ENCODE measurements at regions not wholly inside any gene's neighbourhood (a gene's known extent, or its start where the extent isn't known, plus 50 kb on each side); places are given as distances from the start of the nearest gene placed in this dataset.
A peak's percentile ranks its signal among the peaks of the same experiment; 100 is the strongest.

GRCh38 chr2:12219761-12220160 is 473.3 kb downstream of the LPIN1 start:
- H3K4me3 ChIP-seq (ENCODE audit: low read length): no peak overlapping the region
- TF ChIP-seq, protein P1, sequence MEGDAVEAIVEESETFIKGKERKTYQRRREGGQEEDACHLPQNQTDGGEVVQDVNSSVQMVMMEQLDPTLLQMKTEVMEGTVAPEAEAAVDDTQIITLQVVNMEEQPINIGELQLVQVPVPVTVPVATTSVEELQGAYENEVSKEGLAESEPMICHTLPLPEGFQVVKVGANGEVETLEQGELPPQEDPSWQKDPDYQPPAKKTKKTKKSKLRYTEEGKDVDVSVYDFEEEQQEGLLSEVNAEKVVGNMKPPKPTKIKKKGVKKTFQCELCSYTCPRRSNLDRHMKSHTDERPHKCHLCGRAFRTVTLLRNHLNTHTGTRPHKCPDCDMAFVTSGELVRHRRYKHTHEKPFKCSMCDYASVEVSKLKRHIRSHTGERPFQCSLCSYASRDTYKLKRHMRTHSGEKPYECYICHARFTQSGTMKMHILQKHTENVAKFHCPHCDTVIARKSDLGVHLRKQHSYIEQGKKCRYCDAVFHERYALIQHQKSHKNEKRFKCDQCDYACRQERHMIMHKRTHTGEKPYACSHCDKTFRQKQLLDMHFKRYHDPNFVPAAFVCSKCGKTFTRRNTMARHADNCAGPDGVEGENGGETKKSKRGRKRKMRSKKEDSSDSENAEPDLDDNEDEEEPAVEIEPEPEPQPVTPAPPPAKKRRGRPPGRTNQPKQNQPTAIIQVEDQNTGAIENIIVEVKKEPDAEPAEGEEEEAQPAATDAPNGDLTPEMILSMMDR (IDR thresholded peaks at IDR 0.05; ENCODE audit: insufficient read depth, low read depth, low read length, missing control alignments): no peak
- DNase-seq (ENCODE audit: low read depth): no peak

GRCh38 chr2:12221584-12221983 is 475.2 kb downstream of the LPIN1 start:
- H3K4me3 ChIP-seq (ENCODE audit: low read length): no peak overlapping the region
- no peak for DNase-seq (ENCODE audit: low read depth)
- TF ChIP-seq, protein P1 (IDR thresholded peaks at IDR 0.05; ENCODE audit: insufficient read depth, low read depth, low read length, missing control alignments): no peak

- TF ChIP-seq, protein P1 (IDR thresholded peaks at IDR 0.05; ENCODE audit: insufficient read depth, low read depth, low read length, missing control alignments): no peak
- H3K4me3 ChIP-seq (ENCODE audit: low read length): no peak overlapping the region
- DNase-seq (ENCODE audit: low read depth): peak; percentile 10
Measured at GRCh38 chr2:12222554-12222953, 476.1 kb downstream of the LPIN1 start.

DNA sequence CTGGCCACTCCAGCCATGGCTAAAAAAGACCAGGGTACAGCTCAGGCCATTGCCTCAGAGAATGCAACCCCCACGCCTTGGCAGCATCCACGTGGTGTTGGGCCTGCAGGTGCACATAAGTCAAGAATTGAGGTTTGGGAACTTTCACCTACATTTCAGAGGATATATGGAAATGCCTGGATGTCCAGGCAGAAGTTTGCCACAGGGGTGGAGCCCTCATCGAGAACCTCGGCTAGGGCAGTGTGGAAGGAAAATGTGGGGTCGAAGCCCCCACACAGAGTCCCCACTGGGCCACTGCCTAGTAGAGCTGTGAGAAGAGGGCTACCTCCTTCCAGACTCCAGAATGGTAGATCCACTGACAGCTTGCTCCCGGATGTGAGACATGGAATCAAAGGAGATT is 477.3 kb downstream of the LPIN1 start:
- TF ChIP-seq, protein P1 (IDR thresholded peaks at IDR 0.05; ENCODE audit: insufficient read depth, low read depth, low read length, missing control alignments): no peak
- no peak for DNase-seq (ENCODE audit: low read depth)
- no peak overlapping the region for H3K4me3 ChIP-seq (ENCODE audit: low read length)

GRCh38 chr2:12226653-12227052 is 480.2 kb downstream of the LPIN1 start:
- H3K4me3 ChIP-seq (ENCODE audit: low read length): no peak overlapping the region
- TF ChIP-seq, protein P1 (IDR thresholded peaks at IDR 0.05; ENCODE audit: insufficient read depth, low read depth, low read length, missing control alignments): no peak
- DNase-seq (ENCODE audit: low read depth): no peak

GRCh38 chr2:12227941-12228608 is 481.6 kb downstream of the LPIN1 start:
- TF ChIP-seq, protein P1 (IDR thresholded peaks at IDR 0.05; ENCODE audit: insufficient read depth, low read depth, low read length, missing control alignments): no peak
- DNase-seq (ENCODE audit: low read depth): no peak
- no peak overlapping the region for H3K4me3 ChIP-seq (ENCODE audit: low read length)

GRCh38 chr2:12231288-12231687 is 484.9 kb downstream of the LPIN1 start:
- H3K4me3 ChIP-seq (ENCODE audit: low read length): no peak overlapping the region
- no peak for DNase-seq (ENCODE audit: low read depth)
- TF ChIP-seq, protein P1 (IDR thresholded peaks at IDR 0.05; ENCODE audit: insufficient read depth, low read depth, low read length, missing control alignments): no peak
